Right lobe of liver (tissue), 4 donors: ENCODE measurements at regions not wholly inside any gene's neighbourhood (a gene's known extent, or its start where the extent isn't known, plus 50 kb on each side); places are given as distances from the start of the nearest gene placed in this dataset.

Experiments used
- CTCF ChIP-seq, 4 donors: fragments of 200-600 bp in 3 of 4; fragments of 450-650 bp in 1 of 4; IDR thresholded peaks; one replicate each; pipeline versions ENCODE4 v1.5.1 to v1.8.0; 2016 to 2022; ENCODE audit warnings: antibody characterized with exemption in 4 of 4, mild to moderate bottlenecking in 2 of 4
- POLR2A ChIP-seq: fragments of 450-650 bp; IDR thresholded peaks from one replicate; pipeline ENCODE4 v1.6.1; 2017; ENCODE audit warnings: antibody characterized with exemption, mild to moderate bottlenecking
- donor health status: DM: no; HTN: no; CAD: no.
- donor health status: DM: no; HTN: no; CAD: no.
- donor health status: DM: no; HTN: yes; CAD: no.

GRCh38 chr3:76429581-76430177 lies 610.2 kb upstream of the ROBO2 start:
- TF ChIP-seq CTCF (IDR thresholded peaks at IDR 0.05) (no peak), POLR2A (no peak)
